Esophagus muscularis mucosa (tissue), 3 donors: ENCODE measurements at regions not wholly inside any gene's neighbourhood (a gene's known extent, or its start where the extent isn't known, plus 50 kb on each side); places are given as distances from the start of the nearest gene placed in this dataset.

ENCODE experiments used
- CTCF ChIP-seq, 3 experiments: fragments of 200-600 bp in 2 of 3; fragments of 450-650 bp in 1 of 3; sonication (generic) in 2 of 3; IDR thresholded peaks; one replicate each; pipeline ENCODE4 v1.5.1; 2017 to 2019; ENCODE audit warnings: antibody characterized with exemption in 3 of 3, mild to moderate bottlenecking in 2 of 3, moderate library complexity in 1 of 3
- POLR2A ChIP-seq: fragments of 450-650 bp; IDR thresholded peaks from one replicate; pipeline ENCODE4 v1.6.1; 2017; ENCODE audit warnings: antibody characterized with exemption, moderate library complexity, mild to moderate bottlenecking, low read depth

GRCh38 chr6:54992789-54993188, 146.2 kb downstream of the FAM83B start:
- TF ChIP-seq CTCF (IDR thresholded peaks at IDR 0.05) (no peak), POLR2A (no peak)
